GM23338 (cell line): ENCODE measurements at regions not wholly inside any gene's neighbourhood (a gene's known extent, or its start where the extent isn't known, plus 50 kb on each side); places are given as distances from the start of the nearest gene placed in this dataset.

Experiments
- ATAC-seq: fragments of 200-7000 bp; cut with Tn5 transposase; 3 replicates; pipeline ENCODE4 v1.9.1; 2020
- DNase-seq: peaks from one replicate; pipeline ENCODE4 v3.0.0-alpha.2; 2015; ENCODE audit warnings: low spot score
- H2AFZ ChIP-seq: fragments of 200-600 bp; sonication (generic); 2 replicates; pipeline ENCODE4 v1.8.0; 2016; ENCODE audit warnings: antibody characterized with exemption, mild to moderate bottlenecking, moderate library complexity
- H3F3A ChIP-seq: fragments of 200-600 bp; sonication (generic); replicated peaks from 2 replicates; pipeline ENCODE4 v1.8.0; 2017; ENCODE audit warnings: antibody characterized with exemption, mixed run types, low read depth
- H3K27ac ChIP-seq: fragments of 200-600 bp; sonication (generic); 2 replicates; pipeline ENCODE4 v1.6.1; 2016; ENCODE audit warnings: low read depth
- H3K27me3 ChIP-seq: fragments of 200-600 bp; sonication (generic); 2 replicates; pipeline ENCODE4 v1.8.0; 2016; ENCODE audit warnings: mild to moderate bottlenecking, mixed run types, moderate library complexity; ENCODE audit not compliant: insufficient read depth
- H3K36me3 ChIP-seq: fragments of 200-600 bp; sonication (generic); 2 replicates; pipeline ENCODE4 v1.8.0; 2016; ENCODE audit warnings: mild to moderate bottlenecking; ENCODE audit not compliant: insufficient read depth
- H3K4me1 ChIP-seq: fragments of 200-600 bp; sonication (generic); 2 replicates; pipeline ENCODE4 v1.8.0; 2016; ENCODE audit warnings: mild to moderate bottlenecking, moderate library complexity; ENCODE audit not compliant: insufficient read depth
- H3K4me2 ChIP-seq: fragments of 200-600 bp; sonication (generic); 2 replicates; pipeline ENCODE4 v1.7.1; 2017; ENCODE audit warnings: mixed run types
- H3K4me3 ChIP-seq: fragments of 200-600 bp; sonication (generic); 2 replicates; pipeline ENCODE4 v1.6.1; 2016; ENCODE audit warnings: mixed run types
- H3K79me2 ChIP-seq: fragments of 200-600 bp; sonication (generic); replicated peaks from 2 replicates; pipeline ENCODE4 v1.8.0; 2017; ENCODE audit warnings: mild to moderate bottlenecking; ENCODE audit not compliant: insufficient read depth
- H3K9me2 ChIP-seq: fragments of 200-600 bp; sonication (generic); 2 replicates; pipeline ENCODE4 v1.8.0; 2017; ENCODE audit not compliant: insufficient read depth
- H4K20me1 ChIP-seq: fragments of 200-600 bp; sonication (generic); replicated peaks from 2 replicates; pipeline ENCODE4 v1.8.0; 2017; ENCODE audit warnings: mild to moderate bottlenecking; ENCODE audit not compliant: insufficient read depth
- H3K27ac Mint-ChIP-seq: 2 replicates; pipeline ENCODE4 v1.8.0; 2020; ENCODE audit warnings: inconsistent platforms, mild to moderate bottlenecking, moderate library complexity, mixed read lengths
- H3K27me3 Mint-ChIP-seq: 3 replicates; pipeline ENCODE4 v1.8.0; 2022; ENCODE audit warnings: low read depth, mild to moderate bottlenecking, moderate library complexity, mixed read lengths, inconsistent platforms; ENCODE audit not compliant: insufficient read depth, poor library complexity
- H3K36me3 Mint-ChIP-seq: 3 replicates; pipeline ENCODE4 v1.8.0; 2021; ENCODE audit warnings: low read depth, mild to moderate bottlenecking, inconsistent platforms, moderate library complexity, mixed read lengths
- H3K4me1 Mint-ChIP-seq: 3 replicates; pipeline ENCODE4 v1.8.0; 2020; ENCODE audit warnings: mild to moderate bottlenecking, inconsistent platforms, mixed read lengths
- H3K4me3 Mint-ChIP-seq: 3 replicates; pipeline ENCODE4 v1.8.0; 2021; ENCODE audit warnings: moderate library complexity, mild to moderate bottlenecking, inconsistent platforms, mixed read lengths
- H3K9me3 Mint-ChIP-seq: 3 replicates; pipeline ENCODE4 v1.8.0; 2020; ENCODE audit warnings: moderate library complexity, mild to moderate bottlenecking, inconsistent platforms, mixed read lengths
- CREB1 ChIP-seq: fragments of 250-450 bp; sonication (Bioruptor Pico); IDR thresholded peaks from 2 replicates; pipeline ENCODE4 v1.5.0; 2020; ENCODE audit warnings: low read depth, mild to moderate bottlenecking, moderate library complexity
- CTCF ChIP-seq, 2 experiments: fragments of 200-600 bp in 1 of 2; sonication (generic) in 1 of 2; conservative IDR thresholded peaks; 2 replicates each; pipeline versions ENCODE4 v1.5.1 to v1.6.1; 2016 to 2017; ENCODE audit warnings: antibody characterized with exemption in 2 of 2, low read depth in 2 of 2, mild to moderate bottlenecking in 2 of 2, moderate library complexity in 1 of 2
- ETS1 ChIP-seq: IDR thresholded peaks from 2 replicates; pipeline ENCODE4 v1.6.1; 2016; ENCODE audit warnings: antibody characterized with exemption
- EZH2 ChIP-seq: fragments of 200-600 bp; sonication (generic); IDR thresholded peaks from one replicate; pipeline ENCODE4 v1.8.0; 2017; ENCODE audit warnings: antibody characterized with exemption, mild to moderate bottlenecking, low read depth; ENCODE audit not compliant: unreplicated experiment
- NANOG ChIP-seq: IDR thresholded peaks from 2 replicates; pipeline ENCODE4 v1.6.1; 2016; ENCODE audit warnings: antibody characterized with exemption, borderline replicate concordance
- POLR2AphosphoS5 ChIP-seq: IDR thresholded peaks from 2 replicates; pipeline ENCODE4 v1.6.1; 2016; ENCODE audit warnings: antibody characterized with exemption, low read depth
- STAT1 ChIP-seq: IDR thresholded peaks from one replicate; pipeline ENCODE4 v1.6.1; 2016; ENCODE audit warnings: antibody characterized with exemption; ENCODE audit not compliant: unreplicated experiment
- ZNF114 ChIP-seq: fragments of 250-450 bp; sonication (Bioruptor Pico); IDR thresholded peaks from 2 replicates; pipeline ENCODE4 v1.5.0; 2020; ENCODE audit warnings: mild to moderate bottlenecking, moderate library complexity
- ZNF462 ChIP-seq: fragments of 250-450 bp; sonication (Bioruptor Pico); IDR thresholded peaks from 2 replicates; pipeline ENCODE4 v1.5.0; 2020; ENCODE audit warnings: mild to moderate bottlenecking, moderate library complexity

DNA sequence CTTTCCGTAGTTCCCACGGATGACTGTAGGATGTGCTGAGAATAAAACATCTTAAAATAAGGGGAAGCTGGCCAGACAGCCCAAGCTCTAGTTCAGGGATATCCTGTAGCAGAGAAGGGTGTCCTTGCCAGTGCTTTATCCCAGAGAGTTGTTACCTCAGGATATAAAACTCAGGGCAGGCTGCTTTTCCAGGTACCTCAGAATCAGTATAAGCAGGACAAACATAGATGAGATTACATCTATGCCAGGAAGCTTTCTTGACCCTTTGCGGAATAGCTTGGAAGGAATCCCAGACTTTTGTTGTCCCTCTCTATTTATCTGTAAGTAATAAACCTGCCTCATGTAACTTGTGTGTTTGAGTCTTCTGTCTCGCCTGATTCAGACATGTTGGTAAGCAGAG lies 565.7 kb downstream of the PRDM9 start:
- Histone ChIP-seq H3F3A (no peaks in the 10 kb centered on the region), H3K27me3 (no peaks in the 10 kb centered on the region), H3K36me3 (no peaks in the 10 kb centered on the region), H3K4me3 (no peak overlapping the region), H3K9me2 (peaks cover 7% of the 10 kb centered on the region; the same call in 1 of the 2 replicates), H3K4me1 (no peaks in the 10 kb centered on the region), H3K4me2 (no peak overlapping the region), H2AFZ (no peak overlapping the region), H3K79me2 (no peaks in the 10 kb centered on the region), H3K27ac (no peak overlapping the region), H4K20me1 (no peaks in the 10 kb centered on the region)
- Mint-ChIP-seq H3K4me1 (no peaks in the 10 kb centered on the region), H3K36me3 (no peaks in the 10 kb centered on the region; the same call in 2 of the 3 replicates), H3K9me3 (0 out of 3 replicates have a peak, but pooled peaks cover 3% of the 10 kb centered on the region), H3K27me3 (no peaks in the 10 kb centered on the region), H3K4me3 (no peak overlapping the region), H3K27ac (no peak overlapping the region)
- ATAC-seq (no peak), DNase-seq (no peak)
- TF ChIP-seq NANOG = no peak
- no peak for TF ChIP-seq POLR2AphosphoS5
- no peak for TF ChIP-seq CREB1 (CRISPR knock-in tag)
- TF ChIP-seq CTCF (conservative IDR thresholded peaks at IDR 0.05; ENCODE audit: low read depth in 2 of 2) = no peak
- no peak for TF ChIP-seq EZH2
- TF ChIP-seq STAT1 = no peak
- TF ChIP-seq ETS1 = no peak
- TF ChIP-seq ZNF114 = no peak
- no peak for TF ChIP-seq ZNF462
